Liver (tissue), 8 donors: ENCODE measurements at regions not wholly inside any gene's neighbourhood (a gene's known extent, or its start where the extent isn't known, plus 50 kb on each side); places are given as distances from the start of the nearest gene placed in this dataset.

Experiments
- DNase-seq: peaks from one replicate; pipeline ENCODE4 v3.0.0-alpha.2; 2017; ENCODE audit warnings: low spot score
- H3K27ac ChIP-seq, 2 donors: one replicate each; pipeline ENCODE4 v1.7.0; 2013; ENCODE audit warnings: inconsistent platforms in 2 of 2, low read length in 2 of 2, control low read depth in 1 of 2, low read depth in 1 of 2, mild to moderate bottlenecking in 1 of 2
- H3K27me3 ChIP-seq, 4 donors: one replicate each; pipeline versions ENCODE4 v1.6.1 to v1.7.0; 2013; ENCODE audit warnings: low read length in 3 of 4, inconsistent platforms in 1 of 4, mild to moderate bottlenecking in 1 of 4, moderate library complexity in 1 of 4; ENCODE audit not compliant: control insufficient read depth in 4 of 4, insufficient read depth in 4 of 4
- H3K36me3 ChIP-seq, 4 donors: one replicate each; pipeline versions ENCODE4 v1.6.1 to v1.7.0; 2013; ENCODE audit warnings: low read length in 3 of 4, mild to moderate bottlenecking in 3 of 4, low read depth in 1 of 4, moderate library complexity in 1 of 4; ENCODE audit not compliant: control insufficient read depth in 4 of 4, insufficient read depth in 3 of 4
- H3K4me1 ChIP-seq, 4 donors: one replicate each; pipeline versions ENCODE4 v1.6.1 to v1.7.0; 2013; ENCODE audit warnings: low read length in 3 of 4, mild to moderate bottlenecking in 3 of 4, moderate library complexity in 1 of 4; ENCODE audit not compliant: control insufficient read depth in 4 of 4, insufficient read depth in 4 of 4
- H3K4me3 ChIP-seq, 3 donors: one replicate each; pipeline versions ENCODE4 v1.6.1 to v1.7.0; 2013; ENCODE audit warnings: low read length in 3 of 3, control low read depth in 1 of 3, low read depth in 1 of 3, mild to moderate bottlenecking in 1 of 3
- H3K9ac ChIP-seq, 2 donors: one replicate each; pipeline ENCODE4 v1.7.0; 2013; ENCODE audit warnings: low read length in 2 of 2, mild to moderate bottlenecking in 2 of 2, moderate library complexity in 2 of 2, control low read depth in 1 of 2, low read depth in 1 of 2
- H3K9me3 ChIP-seq, 4 donors: one replicate each; pipeline versions ENCODE4 v1.6.1 to v1.7.0; 2013; ENCODE audit warnings: low read length in 3 of 4; ENCODE audit not compliant: control insufficient read depth in 4 of 4
- ATF3 ChIP-seq: IDR thresholded peaks from 2 replicates; pipeline ENCODE4 v1.6.1; 2016; ENCODE audit warnings: antibody characterized with exemption
- EGR1 ChIP-seq, 2 donors: IDR thresholded peaks; 2 replicates each; pipeline ENCODE4 v1.6.1; 2016 to 2018; ENCODE audit warnings: antibody characterized with exemption in 2 of 2, low read depth in 2 of 2
- FOXA1 ChIP-seq: IDR thresholded peaks from 2 replicates; pipeline ENCODE4 v1.6.1; 2016; ENCODE audit warnings: antibody characterized with exemption
- FOXA2 ChIP-seq: IDR thresholded peaks from 2 replicates; pipeline ENCODE4 v1.6.1; 2016; ENCODE audit warnings: antibody characterized with exemption
- GABPA ChIP-seq, 2 donors: IDR thresholded peaks in 1 of 2; conservative IDR thresholded peaks in 1 of 2; 2 replicates each; pipeline ENCODE4 v1.6.1; 2016; ENCODE audit warnings: antibody characterized with exemption in 2 of 2, mild to moderate bottlenecking in 1 of 2, moderate library complexity in 1 of 2
- HNF4A ChIP-seq, 2 donors: conservative IDR thresholded peaks; 2 replicates each; pipeline ENCODE4 v1.6.1; 2016; ENCODE audit warnings: antibody characterized with exemption in 2 of 2, mild to moderate bottlenecking in 2 of 2
- HNF4G ChIP-seq: IDR thresholded peaks from 2 replicates; pipeline ENCODE4 v1.6.1; 2016; ENCODE audit warnings: antibody characterized with exemption
- JUND ChIP-seq, 2 donors: IDR thresholded peaks; 2 replicates each; pipeline ENCODE4 v1.6.1; 2016; ENCODE audit warnings: antibody characterized with exemption in 2 of 2
- NR2F2 ChIP-seq: IDR thresholded peaks from 2 replicates; pipeline ENCODE4 v1.6.1; 2016; ENCODE audit warnings: antibody characterized with exemption
- RAD21 ChIP-seq, 2 donors: IDR thresholded peaks; 2 replicates each; pipeline ENCODE4 v1.6.1; 2016; ENCODE audit warnings: antibody characterized with exemption in 2 of 2, mild to moderate bottlenecking in 2 of 2
- RXRA ChIP-seq, 2 donors: IDR thresholded peaks; 2 replicates each; pipeline ENCODE4 v1.6.1; 2017 to 2018; ENCODE audit warnings: antibody characterized with exemption in 2 of 2, mild to moderate bottlenecking in 1 of 2
- SP1 ChIP-seq: IDR thresholded peaks from 2 replicates; pipeline ENCODE4 v1.6.1; 2018; ENCODE audit warnings: antibody characterized with exemption, mild to moderate bottlenecking
- TAF1 ChIP-seq: conservative IDR thresholded peaks from 2 replicates; pipeline ENCODE4 v1.6.1; 2016; ENCODE audit warnings: antibody characterized with exemption, mild to moderate bottlenecking
- YY1 ChIP-seq: IDR thresholded peaks from 2 replicates; pipeline ENCODE4 v1.6.1; 2016; ENCODE audit warnings: antibody characterized with exemption, mild to moderate bottlenecking
- WGBS: extraction: QIAGEN DNeasy Blood & Tissue Kit; methylation state at CpG from one replicate; pipeline ENCODE4 v1.1.7; 2013; 5-methylcytosine and 5-hydroxymethylcytosine counted together
- TF ChIP-seq, protein P1 (sequence below): IDR thresholded peaks from 2 replicates; pipeline ENCODE4 v1.6.1; 2016; ENCODE audit warnings: antibody characterized with exemption, mild to moderate bottlenecking
- TF ChIP-seq, protein P2 (sequence below): fragments of 150-350 bp; IDR thresholded peaks from 2 replicates; pipeline ENCODE4 v1.5.1; 2017; ENCODE audit warnings: improper control_type of control experiment, low read depth, low read length; ENCODE audit not compliant: missing input control
- TF ChIP-seq, protein P3 (sequence below): IDR thresholded peaks from 2 replicates; pipeline ENCODE4 v1.6.1; 2016; ENCODE audit warnings: antibody characterized with exemption
- TF ChIP-seq, protein P4 (sequence below): IDR thresholded peaks from 2 replicates; pipeline ENCODE4 v1.6.1; 2016; ENCODE audit warnings: antibody characterized with exemption
- donor health status: healthy.
- donor health status: healthy.
- donor health status: healthy.
- donor health status: healthy.
- donor health status: healthy.

DNA sequence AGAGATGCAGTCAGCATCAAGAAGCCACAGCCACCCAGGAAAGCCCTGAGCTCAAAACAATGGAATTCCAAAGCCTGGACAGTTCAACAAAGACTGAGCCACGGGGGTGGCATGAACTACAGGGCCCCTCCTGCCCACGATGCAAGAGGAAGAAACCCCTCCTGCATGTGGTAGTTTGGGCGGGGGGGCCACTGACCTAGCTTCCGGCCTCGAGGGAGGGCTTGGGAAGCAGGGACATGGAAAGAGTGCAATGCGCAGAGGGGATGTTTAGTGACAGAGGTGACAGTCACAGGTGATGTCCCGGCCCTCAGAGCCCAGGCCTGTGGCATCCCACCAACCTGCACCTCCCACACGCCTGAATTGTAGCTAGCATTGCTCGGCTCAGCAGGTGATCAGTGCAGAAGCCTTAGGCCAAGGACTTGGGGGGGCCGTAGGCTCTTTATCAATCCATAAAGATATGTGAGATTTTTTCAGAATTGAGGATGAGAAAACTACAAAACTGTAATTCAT, 318.8 kb downstream of the TEX29 start:
- TF ChIP-seq RXRA (IDR thresholded peaks at IDR 0.05) (no peak), HNF4A (conservative IDR thresholded peaks at IDR 0.05) (no peak), RAD21 (IDR thresholded peaks at IDR 0.05) (no peak), ATF3 (no peak), SP1 (no peak), HNF4G (no peak), NR2F2 (no peak), EGR1 (IDR thresholded peaks at IDR 0.05; ENCODE audit: low read depth in 2 of 2) (no peak)
- TF ChIP-seq, protein P1, sequence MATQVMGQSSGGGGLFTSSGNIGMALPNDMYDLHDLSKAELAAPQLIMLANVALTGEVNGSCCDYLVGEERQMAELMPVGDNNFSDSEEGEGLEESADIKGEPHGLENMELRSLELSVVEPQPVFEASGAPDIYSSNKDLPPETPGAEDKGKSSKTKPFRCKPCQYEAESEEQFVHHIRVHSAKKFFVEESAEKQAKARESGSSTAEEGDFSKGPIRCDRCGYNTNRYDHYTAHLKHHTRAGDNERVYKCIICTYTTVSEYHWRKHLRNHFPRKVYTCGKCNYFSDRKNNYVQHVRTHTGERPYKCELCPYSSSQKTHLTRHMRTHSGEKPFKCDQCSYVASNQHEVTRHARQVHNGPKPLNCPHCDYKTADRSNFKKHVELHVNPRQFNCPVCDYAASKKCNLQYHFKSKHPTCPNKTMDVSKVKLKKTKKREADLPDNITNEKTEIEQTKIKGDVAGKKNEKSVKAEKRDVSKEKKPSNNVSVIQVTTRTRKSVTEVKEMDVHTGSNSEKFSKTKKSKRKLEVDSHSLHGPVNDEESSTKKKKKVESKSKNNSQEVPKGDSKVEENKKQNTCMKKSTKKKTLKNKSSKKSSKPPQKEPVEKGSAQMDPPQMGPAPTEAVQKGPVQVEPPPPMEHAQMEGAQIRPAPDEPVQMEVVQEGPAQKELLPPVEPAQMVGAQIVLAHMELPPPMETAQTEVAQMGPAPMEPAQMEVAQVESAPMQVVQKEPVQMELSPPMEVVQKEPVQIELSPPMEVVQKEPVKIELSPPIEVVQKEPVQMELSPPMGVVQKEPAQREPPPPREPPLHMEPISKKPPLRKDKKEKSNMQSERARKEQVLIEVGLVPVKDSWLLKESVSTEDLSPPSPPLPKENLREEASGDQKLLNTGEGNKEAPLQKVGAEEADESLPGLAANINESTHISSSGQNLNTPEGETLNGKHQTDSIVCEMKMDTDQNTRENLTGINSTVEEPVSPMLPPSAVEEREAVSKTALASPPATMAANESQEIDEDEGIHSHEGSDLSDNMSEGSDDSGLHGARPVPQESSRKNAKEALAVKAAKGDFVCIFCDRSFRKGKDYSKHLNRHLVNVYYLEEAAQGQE, result no peak
- Histone ChIP-seq H3K4me1 (no peaks in the 10 kb centered on the region), H3K9ac (no peak overlapping the region), H3K27ac (no peak overlapping the region), H3K36me3 (no peaks in the 10 kb centered on the region), H3K9me3 (no peaks in the 10 kb centered on the region), H3K4me3 (no peak overlapping the region), H3K27me3 (no peaks in the 10 kb centered on the region)
- WGBS, result 77% methylated on average over 10 of the region's 10 CpGs
- no peak for DNase-seq

GRCh38 chr13:111640006-111640405, 319.6 kb downstream of the TEX29 start:
- Histone ChIP-seq H3K36me3 (no peaks in the 10 kb centered on the region), H3K9ac (no peak overlapping the region), H3K9me3 (no peaks in the 10 kb centered on the region), H3K27ac (no peak overlapping the region), H3K4me3 (no peak overlapping the region), H3K4me1 (no peaks in the 10 kb centered on the region), H3K27me3 (no peaks in the 10 kb centered on the region)
- 90% methylated on average over 13 of the region's 13 CpGs for WGBS
- no peak for DNase-seq
- TF ChIP-seq, protein P2, sequence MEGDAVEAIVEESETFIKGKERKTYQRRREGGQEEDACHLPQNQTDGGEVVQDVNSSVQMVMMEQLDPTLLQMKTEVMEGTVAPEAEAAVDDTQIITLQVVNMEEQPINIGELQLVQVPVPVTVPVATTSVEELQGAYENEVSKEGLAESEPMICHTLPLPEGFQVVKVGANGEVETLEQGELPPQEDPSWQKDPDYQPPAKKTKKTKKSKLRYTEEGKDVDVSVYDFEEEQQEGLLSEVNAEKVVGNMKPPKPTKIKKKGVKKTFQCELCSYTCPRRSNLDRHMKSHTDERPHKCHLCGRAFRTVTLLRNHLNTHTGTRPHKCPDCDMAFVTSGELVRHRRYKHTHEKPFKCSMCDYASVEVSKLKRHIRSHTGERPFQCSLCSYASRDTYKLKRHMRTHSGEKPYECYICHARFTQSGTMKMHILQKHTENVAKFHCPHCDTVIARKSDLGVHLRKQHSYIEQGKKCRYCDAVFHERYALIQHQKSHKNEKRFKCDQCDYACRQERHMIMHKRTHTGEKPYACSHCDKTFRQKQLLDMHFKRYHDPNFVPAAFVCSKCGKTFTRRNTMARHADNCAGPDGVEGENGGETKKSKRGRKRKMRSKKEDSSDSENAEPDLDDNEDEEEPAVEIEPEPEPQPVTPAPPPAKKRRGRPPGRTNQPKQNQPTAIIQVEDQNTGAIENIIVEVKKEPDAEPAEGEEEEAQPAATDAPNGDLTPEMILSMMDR, result no peak
- TF ChIP-seq, protein P3, sequence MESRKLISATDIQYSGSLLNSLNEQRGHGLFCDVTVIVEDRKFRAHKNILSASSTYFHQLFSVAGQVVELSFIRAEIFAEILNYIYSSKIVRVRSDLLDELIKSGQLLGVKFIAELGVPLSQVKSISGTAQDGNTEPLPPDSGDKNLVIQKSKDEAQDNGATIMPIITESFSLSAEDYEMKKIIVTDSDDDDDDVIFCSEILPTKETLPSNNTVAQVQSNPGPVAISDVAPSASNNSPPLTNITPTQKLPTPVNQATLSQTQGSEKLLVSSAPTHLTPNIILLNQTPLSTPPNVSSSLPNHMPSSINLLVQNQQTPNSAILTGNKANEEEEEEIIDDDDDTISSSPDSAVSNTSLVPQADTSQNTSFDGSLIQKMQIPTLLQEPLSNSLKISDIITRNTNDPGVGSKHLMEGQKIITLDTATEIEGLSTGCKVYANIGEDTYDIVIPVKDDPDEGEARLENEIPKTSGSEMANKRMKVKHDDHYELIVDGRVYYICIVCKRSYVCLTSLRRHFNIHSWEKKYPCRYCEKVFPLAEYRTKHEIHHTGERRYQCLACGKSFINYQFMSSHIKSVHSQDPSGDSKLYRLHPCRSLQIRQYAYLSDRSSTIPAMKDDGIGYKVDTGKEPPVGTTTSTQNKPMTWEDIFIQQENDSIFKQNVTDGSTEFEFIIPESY, result no peak
- TF ChIP-seq RXRA (IDR thresholded peaks at IDR 0.05) (no peak), HNF4G (no peak), EGR1 (IDR thresholded peaks at IDR 0.05; ENCODE audit: low read depth in 2 of 2) (no peak), ATF3 (no peak), YY1 (no peak), FOXA2 (no peak), FOXA1 (no peak), RAD21 (IDR thresholded peaks at IDR 0.05) (no peak), SP1 (no peak), JUND (IDR thresholded peaks at IDR 0.05) (no peak), NR2F2 (no peak), HNF4A (conservative IDR thresholded peaks at IDR 0.05) (no peak), TAF1 (no peak), GABPA (IDR thresholded peaks at IDR 0.05 in 1 of 2, conservative IDR thresholded peaks at IDR 0.05 in 1 of 2) (no peak)
- TF ChIP-seq, protein P4, sequence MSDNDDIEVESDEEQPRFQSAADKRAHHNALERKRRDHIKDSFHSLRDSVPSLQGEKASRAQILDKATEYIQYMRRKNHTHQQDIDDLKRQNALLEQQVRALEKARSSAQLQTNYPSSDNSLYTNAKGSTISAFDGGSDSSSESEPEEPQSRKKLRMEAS, result no peak
- TF ChIP-seq, protein P1, result no peak
